Keratinocyte (primary cell): ENCODE measurements at regions not wholly inside any gene's neighbourhood (a gene's known extent, or its start where the extent isn't known, plus 50 kb on each side); places are given as distances from the start of the nearest gene placed in this dataset.

Experiments used
- CTCF ChIP-seq, 3 experiments: IDR thresholded peaks in 1 of 3; conservative IDR thresholded peaks in 1 of 3; optimal IDR thresholded peaks in 1 of 3; 2 replicates in 2 of 3; 3 replicates in 1 of 3; pipeline versions ENCODE3 to v1.5.1; 2011; ENCODE audit warnings: low read length in 3 of 3, mild to moderate bottlenecking in 3 of 3, moderate library complexity in 2 of 3, control low read depth in 1 of 3, inconsistent platforms in 1 of 3; ENCODE audit not compliant: insufficient read depth in 2 of 3; ENCODE audit errors: extremely low read depth in 1 of 3
- EZH2 ChIP-seq: IDR thresholded peaks from one replicate; pipeline ENCODE4 v1.6.1; 2012; ENCODE audit warnings: inconsistent platforms, mild to moderate bottlenecking, low read length, moderate library complexity

GRCh38 chrX:138877746-138878145, 166.2 kb upstream of the FGF13 start:
- no peak for TF ChIP-seq CTCF (optimal IDR thresholded peaks at IDR 0.05 in 1 of 3, IDR thresholded peaks at IDR 0.05 in 1 of 3, conservative IDR thresholded peaks at IDR 0.05 in 1 of 3; ENCODE audit: extremely low read depth in 1 of 3, insufficient read depth in 2 of 3, low read length in 3 of 3)
- no peak for TF ChIP-seq EZH2
